ENCODE measurements at regions not wholly inside any gene's neighbourhood (a gene's known extent, or its start where the extent isn't known, plus 50 kb on each side); places are given as distances from the start of the nearest gene placed in this dataset.

DNA sequence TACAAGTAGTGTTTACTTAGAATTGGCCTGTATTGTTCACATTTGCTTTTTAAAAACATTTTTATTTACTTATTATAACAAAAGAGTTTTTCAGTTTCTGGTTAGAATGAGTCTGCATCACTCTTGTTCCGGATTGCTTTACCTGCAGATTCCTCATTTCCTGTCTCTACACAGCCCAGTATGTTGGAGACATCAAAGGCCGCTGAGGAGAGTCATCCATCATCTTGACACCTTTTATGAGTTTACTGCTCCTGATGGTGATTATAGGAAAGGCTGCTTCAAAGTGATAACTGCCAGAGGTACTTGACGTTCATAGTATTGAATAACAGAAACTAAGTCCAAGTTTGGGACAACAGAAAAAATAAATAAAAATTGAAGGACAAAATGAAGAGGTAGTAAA, 490.5 kb upstream of the CA10 start:
- no peak overlapping the region for H3K4me3 ChIP-seq (ENCODE audit: low read depth in 2 of 2, low read length in 1 of 2)
- no peak for DNase-seq
- no peaks in the 10 kb centered on the region for H4K20me1 ChIP-seq (ENCODE audit: insufficient read depth)
- WGBS (ENCODE audit: low lambda C conversion rate), result 14% methylated on average over 3 of the region's 3 CpGs
- no peak overlapping the region for H3K9ac ChIP-seq
- no peaks in the 10 kb centered on the region for H3K4me1 ChIP-seq (ENCODE audit: control insufficient read depth in 1 of 2, insufficient read depth in 2 of 2, low read depth in 1 of 2, low read length in 1 of 2)
- H3K9me3 ChIP-seq, result peaks cover 8% of the 10 kb centered on the region; the same call in 1 of the 2 replicates
- no peak for TF ChIP-seq TCF12 (IDR thresholded peaks at IDR 0.05)
- TF ChIP-seq FOXM1 (IDR thresholded peaks at IDR 0.05; ENCODE audit: low read depth), result no peak
- TF ChIP-seq, protein P1, sequence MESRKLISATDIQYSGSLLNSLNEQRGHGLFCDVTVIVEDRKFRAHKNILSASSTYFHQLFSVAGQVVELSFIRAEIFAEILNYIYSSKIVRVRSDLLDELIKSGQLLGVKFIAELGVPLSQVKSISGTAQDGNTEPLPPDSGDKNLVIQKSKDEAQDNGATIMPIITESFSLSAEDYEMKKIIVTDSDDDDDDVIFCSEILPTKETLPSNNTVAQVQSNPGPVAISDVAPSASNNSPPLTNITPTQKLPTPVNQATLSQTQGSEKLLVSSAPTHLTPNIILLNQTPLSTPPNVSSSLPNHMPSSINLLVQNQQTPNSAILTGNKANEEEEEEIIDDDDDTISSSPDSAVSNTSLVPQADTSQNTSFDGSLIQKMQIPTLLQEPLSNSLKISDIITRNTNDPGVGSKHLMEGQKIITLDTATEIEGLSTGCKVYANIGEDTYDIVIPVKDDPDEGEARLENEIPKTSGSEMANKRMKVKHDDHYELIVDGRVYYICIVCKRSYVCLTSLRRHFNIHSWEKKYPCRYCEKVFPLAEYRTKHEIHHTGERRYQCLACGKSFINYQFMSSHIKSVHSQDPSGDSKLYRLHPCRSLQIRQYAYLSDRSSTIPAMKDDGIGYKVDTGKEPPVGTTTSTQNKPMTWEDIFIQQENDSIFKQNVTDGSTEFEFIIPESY (IDR thresholded peaks at IDR 0.05; ENCODE audit: borderline replicate concordance, low read depth), result no peak
- TF ChIP-seq MEF2A (IDR thresholded peaks at IDR 0.05; ENCODE audit: borderline replicate concordance, low read depth), result no peak
- TF ChIP-seq NFIC (IDR thresholded peaks at IDR 0.05; ENCODE audit: borderline replicate concordance), result no peak
- no peak for TF ChIP-seq JUND (IDR thresholded peaks at IDR 0.05)
- no peak for TF ChIP-seq YY1 (IDR thresholded peaks at IDR 0.05; ENCODE audit: low read depth)
- no peak for TF ChIP-seq MXI1 (IDR thresholded peaks at IDR 0.05; ENCODE audit: low read depth, low read length)
- H3K4me2 ChIP-seq, result no peak overlapping the region
- H3K27me3 ChIP-seq (ENCODE audit: insufficient read depth), result no peaks in the 10 kb centered on the region
- no peak overlapping the region for H2AFZ ChIP-seq (ENCODE audit: low read depth)
- ChIA-PET CTCF (no interaction called here), POLR2A (no interaction called here)
- H3K27ac ChIP-seq (ENCODE audit: low read depth in 2 of 2, low read length in 1 of 2), result no peak overlapping the region
- H3K9me2 ChIP-seq, result no peaks in the 10 kb centered on the region
- H3F3A ChIP-seq (replicated peaks; ENCODE audit: insufficient read depth), result no peaks in the 10 kb centered on the region
- H3K36me3 ChIP-seq (replicated peaks in 1 of 2; ENCODE audit: control insufficient read depth in 1 of 2, insufficient read depth in 2 of 2, low read length in 1 of 2), result no peaks in the 10 kb centered on the region
- no peaks in the 10 kb centered on the region for H3K79me2 ChIP-seq (ENCODE audit: insufficient read depth)

DNA sequence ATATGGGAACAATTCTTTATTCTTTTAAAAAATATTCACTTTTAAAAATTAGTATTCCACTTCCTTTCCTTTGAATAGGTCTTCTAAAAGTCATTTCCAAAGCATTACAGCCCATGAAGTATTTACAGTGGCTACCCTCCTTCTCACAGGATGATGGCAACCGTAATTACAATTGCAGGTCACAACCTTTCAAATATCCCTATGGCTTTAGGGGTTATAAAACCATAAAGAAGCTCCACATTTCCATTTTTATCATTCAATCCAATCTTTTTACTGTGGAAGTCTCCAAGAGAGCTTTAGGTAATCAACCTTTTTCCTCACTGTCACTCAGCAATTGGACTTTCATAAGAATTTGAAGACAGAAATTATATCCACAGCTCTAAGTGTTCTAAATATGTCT, 488.9 kb upstream of the CA10 start:
- H3K4me2 ChIP-seq, result no peak overlapping the region
- peaks cover 8% of the 10 kb centered on the region; the same call in 1 of the 2 replicates for H3K9me3 ChIP-seq
- H3K27ac ChIP-seq (ENCODE audit: low read depth in 2 of 2, low read length in 1 of 2), result no peak overlapping the region
- no peak for TF ChIP-seq SMC3 (IDR thresholded peaks at IDR 0.05; ENCODE audit: low read depth, low read length)
- no peak for TF ChIP-seq MXI1 (IDR thresholded peaks at IDR 0.05; ENCODE audit: low read depth, low read length)
- TF ChIP-seq GABPA (IDR thresholded peaks at IDR 0.05; ENCODE audit: low read depth), result no peak
- TF ChIP-seq MEF2A (IDR thresholded peaks at IDR 0.05; ENCODE audit: borderline replicate concordance, low read depth), result no peak
- TF ChIP-seq NRF1 (IDR thresholded peaks at IDR 0.05; ENCODE audit: low read depth, low read length), result no peak
- TF ChIP-seq ELF1 (IDR thresholded peaks at IDR 0.05), result no peak
- TF ChIP-seq TAF1 (IDR thresholded peaks at IDR 0.05; ENCODE audit: borderline replicate concordance, low read depth, low read length), result no peak
- TF ChIP-seq, protein P2, sequence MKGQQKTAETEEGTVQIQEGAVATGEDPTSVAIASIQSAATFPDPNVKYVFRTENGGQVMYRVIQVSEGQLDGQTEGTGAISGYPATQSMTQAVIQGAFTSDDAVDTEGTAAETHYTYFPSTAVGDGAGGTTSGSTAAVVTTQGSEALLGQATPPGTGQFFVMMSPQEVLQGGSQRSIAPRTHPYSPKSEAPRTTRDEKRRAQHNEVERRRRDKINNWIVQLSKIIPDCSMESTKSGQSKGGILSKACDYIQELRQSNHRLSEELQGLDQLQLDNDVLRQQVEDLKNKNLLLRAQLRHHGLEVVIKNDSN (IDR thresholded peaks at IDR 0.05; ENCODE audit: borderline replicate concordance, low read depth), result no peak
- no peak for TF ChIP-seq FOSL2 (IDR thresholded peaks at IDR 0.05; ENCODE audit: borderline replicate concordance, low read depth)
- TF ChIP-seq, protein P1 (IDR thresholded peaks at IDR 0.05; ENCODE audit: borderline replicate concordance, low read depth), result no peak
- TF ChIP-seq CHD2 (IDR thresholded peaks at IDR 0.05; ENCODE audit: low read length, partially characterized antibody), result no peak
- TF ChIP-seq JUND (IDR thresholded peaks at IDR 0.05), result no peak
- no peak for TF ChIP-seq TCF12 (IDR thresholded peaks at IDR 0.05)
- TF ChIP-seq RCOR1 (IDR thresholded peaks at IDR 0.05; ENCODE audit: low read length), result no peak
- TF ChIP-seq, protein P3, sequence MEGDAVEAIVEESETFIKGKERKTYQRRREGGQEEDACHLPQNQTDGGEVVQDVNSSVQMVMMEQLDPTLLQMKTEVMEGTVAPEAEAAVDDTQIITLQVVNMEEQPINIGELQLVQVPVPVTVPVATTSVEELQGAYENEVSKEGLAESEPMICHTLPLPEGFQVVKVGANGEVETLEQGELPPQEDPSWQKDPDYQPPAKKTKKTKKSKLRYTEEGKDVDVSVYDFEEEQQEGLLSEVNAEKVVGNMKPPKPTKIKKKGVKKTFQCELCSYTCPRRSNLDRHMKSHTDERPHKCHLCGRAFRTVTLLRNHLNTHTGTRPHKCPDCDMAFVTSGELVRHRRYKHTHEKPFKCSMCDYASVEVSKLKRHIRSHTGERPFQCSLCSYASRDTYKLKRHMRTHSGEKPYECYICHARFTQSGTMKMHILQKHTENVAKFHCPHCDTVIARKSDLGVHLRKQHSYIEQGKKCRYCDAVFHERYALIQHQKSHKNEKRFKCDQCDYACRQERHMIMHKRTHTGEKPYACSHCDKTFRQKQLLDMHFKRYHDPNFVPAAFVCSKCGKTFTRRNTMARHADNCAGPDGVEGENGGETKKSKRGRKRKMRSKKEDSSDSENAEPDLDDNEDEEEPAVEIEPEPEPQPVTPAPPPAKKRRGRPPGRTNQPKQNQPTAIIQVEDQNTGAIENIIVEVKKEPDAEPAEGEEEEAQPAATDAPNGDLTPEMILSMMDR (IDR thresholded peaks at IDR 0.05), result no peak
- no peak for TF ChIP-seq TEAD4 (IDR thresholded peaks at IDR 0.05; ENCODE audit: borderline replicate concordance, insufficient read depth)
- CTCF ChIA-PET, result interaction anchor here (0.7 kb wide), 1 partner anchor 12 kb away, joined by 3 read pairs; no protein-coding TSS in a partner anchor
- no peaks in the 10 kb centered on the region for H3K27me3 ChIP-seq (ENCODE audit: insufficient read depth)
- H3K36me3 ChIP-seq (replicated peaks in 1 of 2; ENCODE audit: control insufficient read depth in 1 of 2, insufficient read depth in 2 of 2, low read length in 1 of 2), result no peaks in the 10 kb centered on the region
- no peaks in the 10 kb centered on the region for H3K4me1 ChIP-seq (ENCODE audit: control insufficient read depth in 1 of 2, insufficient read depth in 2 of 2, low read depth in 1 of 2, low read length in 1 of 2)
- no peak overlapping the region for H3K9ac ChIP-seq
- H3K4me3 ChIP-seq (ENCODE audit: low read depth in 2 of 2, low read length in 1 of 2), result no peak overlapping the region
- no peak overlapping the region for H2AFZ ChIP-seq (ENCODE audit: low read depth)
- no peaks in the 10 kb centered on the region for H3K9me2 ChIP-seq
- no peaks in the 10 kb centered on the region for H3F3A ChIP-seq (replicated peaks; ENCODE audit: insufficient read depth)
- WGBS (ENCODE audit: low lambda C conversion rate), result 5% methylated on average over 1 of the region's 1 CpG
- POLR2A ChIA-PET, result no interaction called here
- no peaks in the 10 kb centered on the region for H4K20me1 ChIP-seq (ENCODE audit: insufficient read depth)
- no peaks in the 10 kb centered on the region for H3K79me2 ChIP-seq (ENCODE audit: insufficient read depth)
- no peak for DNase-seq
